HEK293T (cell line): ENCODE measurements at regions not wholly inside any gene's neighbourhood (a gene's known extent, or its start where the extent isn't known, plus 50 kb on each side); places are given as distances from the start of the nearest gene placed in this dataset.

Experiments
- FOXM1 ChIP-seq: fragments of 450-650 bp; IDR thresholded peaks from 2 replicates; pipeline ENCODE4 v1.6.1; 2017; ENCODE audit warnings: mild to moderate bottlenecking, borderline replicate concordance
- TARDBP ChIP-seq: fragments of 450-650 bp; IDR thresholded peaks from 2 replicates; pipeline ENCODE4 v1.6.1; 2016

DNA sequence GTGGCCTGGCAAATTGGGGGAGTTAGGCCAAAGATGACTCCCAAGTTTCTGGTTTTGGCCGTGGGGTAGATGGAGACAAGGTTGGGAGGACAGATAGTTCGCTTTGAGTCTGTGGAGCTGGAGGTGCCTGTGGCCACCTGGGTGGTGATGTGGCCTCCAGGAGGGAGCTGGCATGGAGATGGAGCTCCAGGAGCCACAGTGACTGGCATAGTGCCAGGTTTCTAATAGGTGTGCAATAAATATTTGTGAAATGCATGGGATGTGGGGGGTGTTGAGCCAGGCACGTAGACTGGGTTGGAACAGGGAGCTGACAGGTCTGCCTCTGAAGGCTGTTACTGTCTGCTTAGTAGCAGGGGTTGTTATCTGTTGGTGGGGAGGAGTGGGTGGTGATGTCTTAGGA lies 102.7 kb downstream of the PAX1 start:
- no peak for TF ChIP-seq FOXM1
- no peak for TF ChIP-seq TARDBP
